GM23248 (cell line): ENCODE measurements at regions not wholly inside any gene's neighbourhood (a gene's known extent, or its start where the extent isn't known, plus 50 kb on each side); places are given as distances from the start of the nearest gene placed in this dataset.
A peak's percentile ranks its signal among the peaks of the same experiment; 100 is the strongest.

ENCODE experiments used
- DNase-seq: peaks from one replicate; pipeline ENCODE4 v3.0.0-alpha.2; 2015
- H2AFZ ChIP-seq: fragments of 200-600 bp; sonication (generic); 2 replicates; pipeline ENCODE4 v1.6.1; 2016; ENCODE audit warnings: antibody characterized with exemption
- H3F3A ChIP-seq: fragments of 200-600 bp; sonication (generic); 2 replicates; pipeline ENCODE4 v1.6.1; 2016; ENCODE audit warnings: mild to moderate bottlenecking, antibody characterized with exemption, mixed run types; ENCODE audit not compliant: insufficient read depth
- H3K27ac ChIP-seq: fragments of 200-600 bp; sonication (generic); 2 replicates; pipeline ENCODE4 v1.5.1; 2016; ENCODE audit warnings: mild to moderate bottlenecking
- H3K27me3 ChIP-seq: fragments of 200-600 bp; sonication (generic); replicated peaks from 2 replicates; pipeline ENCODE4 v1.6.1; 2016; ENCODE audit warnings: mild to moderate bottlenecking; ENCODE audit not compliant: insufficient read depth
- H3K36me3 ChIP-seq: fragments of 200-600 bp; sonication (generic); 2 replicates; pipeline ENCODE4 v1.6.1; 2016; ENCODE audit warnings: low read depth, mild to moderate bottlenecking
- H3K4me1 ChIP-seq: fragments of 200-600 bp; sonication (generic); 2 replicates; pipeline ENCODE4 v1.6.1; 2016; ENCODE audit warnings: mild to moderate bottlenecking; ENCODE audit not compliant: insufficient read depth
- H3K4me2 ChIP-seq: fragments of 200-600 bp; sonication (generic); one replicate; pipeline ENCODE4 v1.6.1; 2016; ENCODE audit warnings: mild to moderate bottlenecking; ENCODE audit not compliant: unreplicated experiment
- H3K4me3 ChIP-seq: fragments of 200-600 bp; sonication (generic); 2 replicates; pipeline ENCODE4 v1.5.1; 2016; ENCODE audit warnings: mild to moderate bottlenecking
- H3K79me2 ChIP-seq: fragments of 200-600 bp; sonication (generic); 2 replicates; pipeline ENCODE4 v1.6.1; 2016; ENCODE audit warnings: mild to moderate bottlenecking; ENCODE audit not compliant: insufficient read depth
- H3K9ac ChIP-seq: fragments of 200-600 bp; sonication (generic); 2 replicates; pipeline ENCODE4 v1.6.1; 2016; ENCODE audit warnings: mild to moderate bottlenecking
- H3K9me2 ChIP-seq: fragments of 200-600 bp; sonication (generic); 2 replicates; pipeline ENCODE4 v1.6.1; 2016; ENCODE audit warnings: mixed run types, mild to moderate bottlenecking, moderate library complexity; ENCODE audit not compliant: insufficient read depth
- H3K9me3 ChIP-seq: fragments of 200-600 bp; sonication (generic); one replicate; pipeline ENCODE4 v1.6.1; 2017; ENCODE audit warnings: low read depth
- H4K20me1 ChIP-seq: fragments of 200-600 bp; sonication (generic); 2 replicates; pipeline ENCODE4 v1.6.0; 2016; ENCODE audit not compliant: insufficient read depth
- EZH2 ChIP-seq: fragments of 200-600 bp; sonication (generic); IDR thresholded peaks from 2 replicates; pipeline ENCODE4 v1.6.1; 2018; ENCODE audit warnings: antibody characterized with exemption, mild to moderate bottlenecking; ENCODE audit not compliant: insufficient read depth, poor library complexity, severe bottlenecking
- EZH2phosphoT487 ChIP-seq: fragments of 200-600 bp; sonication (generic); IDR thresholded peaks from 2 replicates; pipeline ENCODE4 v1.6.1; 2018; ENCODE audit warnings: antibody characterized with exemption, moderate library complexity, mild to moderate bottlenecking, low read depth; ENCODE audit not compliant: insufficient read depth
- WGBS, 2 experiments: methylation state at CpG; one replicate each; pipeline ENCODE4 v1.1.6; 2015 to 2017; ENCODE audit warnings: low lambda C conversion rate in 2 of 2, low coverage in 1 of 2; ENCODE audit errors: missing lambda C conversion rate in 2 of 2; 5-methylcytosine and 5-hydroxymethylcytosine counted together
- in situ Hi-C: fragments of 300-500 bp; cut with MboI; formaldehyde crosslinking; loops from 2 replicates; pipeline ENCODE4 v1.15.0; 2020

DNA sequence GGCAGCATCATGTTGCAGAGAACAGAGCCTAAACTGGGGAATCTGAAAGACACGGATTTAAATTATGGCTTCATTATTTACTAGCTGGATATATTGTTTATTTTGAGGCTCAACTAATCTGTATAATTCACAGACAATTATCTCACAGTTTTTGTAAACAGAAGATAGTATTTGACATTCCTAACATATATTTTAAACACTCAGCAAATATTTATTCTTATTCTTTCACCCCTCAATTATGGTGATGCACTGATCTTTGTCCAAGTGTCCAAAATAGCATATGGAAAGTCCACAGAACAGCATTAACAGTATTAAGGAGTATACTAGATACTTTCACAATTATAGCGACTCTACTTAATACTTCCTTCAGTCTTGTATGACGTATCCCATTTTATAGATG, 257.0 kb downstream of the ADGRG6 start:
- Histone ChIP-seq H2AFZ (no peak overlapping the region), H3K4me3 (no peak overlapping the region), H3K9me3 (no peaks in the 10 kb centered on the region), H3K27ac (no peak overlapping the region), H3F3A (no peaks in the 10 kb centered on the region), H3K9ac (no peak overlapping the region), H3K79me2 (no peaks in the 10 kb centered on the region), H3K4me1 (no peaks in the 10 kb centered on the region), H4K20me1 (no peaks in the 10 kb centered on the region), H3K27me3 (0 out of 2 replicates have a peak, but pooled peaks cover 4% of the 10 kb centered on the region), H3K36me3 (no peaks in the 10 kb centered on the region), H3K9me2 (no peaks in the 10 kb centered on the region), H3K4me2 (no peak overlapping the region)
- WGBS, 2 experiments = 58 to 63% methylated on average over 3 of the region's 3 CpGs
- no peak for TF ChIP-seq EZH2phosphoT487
- TF ChIP-seq EZH2 = no peak
- in situ Hi-C loops = no loop called here
- no peak for DNase-seq

GRCh38 chr6:142561511-142562265, 259.9 kb downstream of the ADGRG6 start:
- H3K79me2 ChIP-seq = no peaks in the 10 kb centered on the region
- H3K9ac ChIP-seq = no peak overlapping the region
- no peaks in the 10 kb centered on the region for H4K20me1 ChIP-seq
- H3K27ac ChIP-seq = no peak overlapping the region
- no peaks in the 10 kb centered on the region for H3K9me2 ChIP-seq
- no peaks in the 10 kb centered on the region for H3K36me3 ChIP-seq
- no peaks in the 10 kb centered on the region for H3K4me1 ChIP-seq
- H3F3A ChIP-seq = no peaks in the 10 kb centered on the region
- 0 out of 2 replicates have a peak, but pooled peaks cover 4% of the 10 kb centered on the region for H3K27me3 ChIP-seq
- no peak for DNase-seq
- no peak overlapping the region for H3K4me2 ChIP-seq
- no peak overlapping the region for H2AFZ ChIP-seq
- no peak for TF ChIP-seq EZH2phosphoT487
- no peak for TF ChIP-seq EZH2
- in situ Hi-C loops = loop anchor here (10.0 kb wide), 2 partner anchors 113 to 853 kb away; no protein-coding TSS in a partner anchor
- no peaks in the 10 kb centered on the region for H3K9me3 ChIP-seq
- no peak overlapping the region for H3K4me3 ChIP-seq
- 65 to 74% methylated on average over 3 of the region's 3 CpGs for WGBS, 2 experiments

GRCh38 chr6:142562865-142563264, 261.1 kb downstream of the ADGRG6 start:
- H3K27ac ChIP-seq = no peak overlapping the region
- no peak overlapping the region for H3K4me3 ChIP-seq
- no peak overlapping the region for H3K9ac ChIP-seq
- no peaks in the 10 kb centered on the region for H3K36me3 ChIP-seq
- no peak for TF ChIP-seq EZH2phosphoT487
- TF ChIP-seq EZH2 = no peak
- H4K20me1 ChIP-seq = no peaks in the 10 kb centered on the region
- in situ Hi-C loops = loop anchor here (10.0 kb wide), 2 partner anchors 112 to 852 kb away; no protein-coding TSS in a partner anchor
- DNase-seq = no peak
- H3K79me2 ChIP-seq = no peaks in the 10 kb centered on the region
- H3K9me3 ChIP-seq = no peaks in the 10 kb centered on the region
- H3K4me2 ChIP-seq = no peak overlapping the region
- 78 to 86% methylated on average over 4 of the region's 4 CpGs for WGBS, 2 experiments
- H2AFZ ChIP-seq = no peak overlapping the region
- H3F3A ChIP-seq = peaks cover 2% of the 10 kb centered on the region; the same call in 1 of the 2 replicates
- 0 out of 2 replicates have a peak, but pooled peaks cover 4% of the 10 kb centered on the region for H3K27me3 ChIP-seq
- H3K4me1 ChIP-seq = peaks cover 8% of the 10 kb centered on the region
- H3K9me2 ChIP-seq = no peaks in the 10 kb centered on the region

GRCh38 chr6:142566628-142567396, 265.0 kb downstream of the ADGRG6 start:
- in situ Hi-C loops = loop anchor here (10.0 kb wide), 2 partner anchors 108 to 848 kb away; no protein-coding TSS in a partner anchor
- Histone ChIP-seq H3K36me3 (no peaks in the 10 kb centered on the region), H3K4me3 (no peak overlapping the region), H3K9ac (no peak overlapping the region), H3K9me3 (no peaks in the 10 kb centered on the region), H2AFZ (no peak overlapping the region), H3F3A (peaks cover 41% of the 10 kb centered on the region), H3K4me1 (peaks cover 41% of the 10 kb centered on the region), H3K27me3 (no peaks in the 10 kb centered on the region), H3K79me2 (no peaks in the 10 kb centered on the region), H3K4me2 (no peak overlapping the region), H3K9me2 (no peaks in the 10 kb centered on the region), H4K20me1 (no peaks in the 10 kb centered on the region), H3K27ac (no peak overlapping the region)
- DNase-seq = peak; percentile 78
- TF ChIP-seq EZH2 = no peak
- TF ChIP-seq EZH2phosphoT487 = no peak
- 42 to 46% methylated on average over 10 of the region's 10 CpGs for WGBS, 2 experiments
